ENCODE measurements at regions not wholly inside any gene's neighbourhood (a gene's known extent, or its start where the extent isn't known, plus 50 kb on each side); places are given as distances from the start of the nearest gene placed in this dataset.

DNA sequence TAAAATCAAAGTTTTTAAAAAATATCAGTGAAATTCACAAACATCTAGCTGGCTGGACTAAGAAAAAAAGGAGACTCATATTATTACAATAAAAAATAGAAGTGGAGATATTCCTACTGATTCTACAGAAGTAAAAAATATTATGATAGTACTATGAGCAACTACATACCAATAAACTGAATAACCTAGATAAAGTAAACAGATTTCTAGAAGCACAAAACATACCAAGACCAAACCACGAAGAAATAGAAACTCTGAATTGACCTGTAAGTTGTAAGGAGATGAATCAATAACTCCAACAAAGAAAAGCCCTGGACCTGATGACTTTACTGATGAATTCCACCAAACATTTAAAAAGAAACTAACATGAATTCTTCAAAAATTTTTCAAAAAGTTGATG is 867.3 kb downstream of the PCDH18 start:
- peak; percentile 8 for DNase-seq (ENCODE audit: low read depth)

GRCh38 chr4:136662539-136662938 is 869.8 kb downstream of the PCDH18 start:
- DNase-seq (ENCODE audit: low read depth) = no peak

- DNase-seq (ENCODE audit: low read depth) = no peak
These were observed 878.5 kb downstream of the PCDH18 start for GRCh38 chr4:136653640-136654406.

DNA sequence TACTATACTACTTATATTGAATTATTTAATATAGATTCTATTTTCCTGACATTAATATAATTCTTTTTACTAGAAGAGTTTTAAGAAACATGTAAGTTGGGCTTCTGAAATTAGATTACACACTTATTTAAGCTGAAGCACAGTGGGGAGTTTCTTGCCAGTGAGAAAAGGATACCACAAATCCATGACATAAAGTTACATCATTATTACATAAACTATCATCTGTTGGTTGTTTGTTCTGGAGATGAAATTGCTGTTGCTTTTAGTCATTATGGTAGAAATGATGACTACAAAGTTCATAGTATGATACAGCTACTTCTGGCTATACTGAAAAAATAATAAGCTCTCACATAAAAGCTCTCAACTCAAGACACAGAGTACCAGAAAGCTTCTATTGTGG is 880.4 kb downstream of the PCDH18 start:
- no peak for DNase-seq (ENCODE audit: low read depth)

GRCh38 chr4:136651278-136651667 is 881.0 kb downstream of the PCDH18 start:
- DNase-seq (ENCODE audit: low read depth) = peak; percentile 65

DNA sequence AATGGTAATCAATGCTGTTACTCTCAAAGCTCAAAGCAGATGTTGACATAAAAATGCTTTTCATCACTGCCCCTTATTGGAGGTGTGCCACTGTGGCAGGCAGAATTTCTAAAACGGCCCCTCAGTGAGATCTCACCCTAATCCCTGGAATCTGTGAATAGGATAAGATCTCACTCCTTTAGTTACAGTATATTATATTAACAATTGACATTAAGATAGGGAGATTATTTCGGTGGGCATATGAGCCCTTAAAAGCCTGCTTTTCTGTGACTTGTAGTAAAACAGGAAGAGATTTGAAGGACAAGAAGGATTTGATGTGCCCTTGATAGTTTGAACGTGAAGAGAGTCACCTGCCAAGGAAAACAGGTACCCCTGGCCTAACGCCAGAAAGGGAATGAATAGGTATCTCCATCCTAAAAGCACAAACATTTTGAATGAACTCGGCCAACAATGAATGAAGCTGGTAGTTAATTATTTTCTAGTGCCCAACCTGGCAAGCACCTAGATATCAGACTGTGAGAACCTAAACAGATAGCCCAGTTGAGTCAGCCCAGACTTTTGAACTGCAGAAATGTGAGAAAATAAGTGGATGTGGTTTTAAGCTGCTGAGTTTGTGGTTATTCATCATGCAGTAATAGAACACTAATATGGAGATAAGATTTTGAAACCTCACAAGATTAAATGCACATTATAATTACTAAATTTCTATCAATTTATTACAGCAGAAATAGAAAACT is 881.6 kb downstream of the PCDH18 start:
- peak; percentile 97 for DNase-seq (ENCODE audit: low read depth)

GRCh38 chr4:136644279-136644678 is 888.0 kb downstream of the PCDH18 start:
- DNase-seq (ENCODE audit: low read depth) = no peak

- DNase-seq (ENCODE audit: low read depth) = no peak
These were observed 888.9 kb downstream of the PCDH18 start for GRCh38 chr4:136643416-136643815.

DNA sequence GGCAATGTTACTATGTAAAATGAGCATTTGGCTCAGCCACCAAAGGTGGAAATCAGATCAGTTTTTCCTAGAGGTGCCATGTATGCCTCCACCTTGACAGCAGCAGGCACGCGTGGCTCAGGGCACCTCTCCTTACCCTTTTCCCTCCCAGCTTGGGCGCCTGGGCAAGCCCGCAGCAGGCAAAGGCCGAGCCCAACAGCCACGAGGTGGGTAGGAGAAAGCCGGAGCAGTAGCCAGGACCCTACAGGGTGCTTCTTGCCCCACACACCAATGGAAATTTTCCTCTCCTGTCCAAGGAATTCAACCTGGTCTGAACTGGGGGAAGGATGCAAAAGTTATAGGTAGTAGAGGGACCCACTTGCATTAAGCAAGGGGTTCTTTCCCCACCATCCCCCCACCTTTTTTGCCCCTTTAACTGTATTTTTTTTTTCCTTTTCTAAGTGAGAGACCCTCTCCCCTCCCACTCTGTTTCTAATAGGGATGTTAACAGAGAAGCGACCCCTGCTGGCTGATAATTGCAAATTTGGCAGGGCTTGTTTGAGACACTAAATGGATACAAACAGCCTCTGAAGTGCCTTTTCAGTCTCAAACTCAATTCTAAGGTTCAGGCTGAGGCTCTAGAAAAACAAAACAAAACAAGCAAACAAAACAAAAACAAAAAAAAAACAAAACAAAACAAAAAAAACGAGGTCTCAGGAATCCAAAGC is 895.1 kb downstream of the PCDH18 start:
- peak; percentile 18 for DNase-seq (ENCODE audit: low read depth)

DNA sequence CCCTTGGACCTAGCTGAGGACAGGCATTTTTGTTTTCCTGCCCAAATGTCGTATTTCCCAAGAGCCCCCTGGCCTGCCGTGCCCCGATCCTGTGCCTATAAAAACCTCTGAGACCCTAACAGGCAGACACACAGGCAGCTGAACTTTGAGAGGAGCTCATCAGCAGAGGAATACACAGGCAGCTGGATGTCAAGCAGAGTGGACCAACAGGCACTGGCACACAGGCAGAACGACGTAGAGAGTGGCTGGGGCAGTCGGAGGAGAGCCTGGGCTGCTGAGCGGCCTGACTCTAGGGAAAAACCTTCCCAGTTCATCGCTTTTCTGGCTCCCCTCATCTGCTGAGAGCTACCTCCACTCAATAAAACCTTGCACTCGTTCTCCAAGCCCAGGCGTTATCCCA is 896.1 kb downstream of the PCDH18 start:
- no peak for DNase-seq (ENCODE audit: low read depth)

- DNase-seq (ENCODE audit: low read depth) = no peak
These were observed 898.2 kb downstream of the PCDH18 start for GRCh38 chr4:136634121-136634520.

- DNase-seq (ENCODE audit: low read depth) = no peak
These were observed 932.4 kb downstream of the PCDH18 start for GRCh38 chr4:136599890-136600289.

DNA sequence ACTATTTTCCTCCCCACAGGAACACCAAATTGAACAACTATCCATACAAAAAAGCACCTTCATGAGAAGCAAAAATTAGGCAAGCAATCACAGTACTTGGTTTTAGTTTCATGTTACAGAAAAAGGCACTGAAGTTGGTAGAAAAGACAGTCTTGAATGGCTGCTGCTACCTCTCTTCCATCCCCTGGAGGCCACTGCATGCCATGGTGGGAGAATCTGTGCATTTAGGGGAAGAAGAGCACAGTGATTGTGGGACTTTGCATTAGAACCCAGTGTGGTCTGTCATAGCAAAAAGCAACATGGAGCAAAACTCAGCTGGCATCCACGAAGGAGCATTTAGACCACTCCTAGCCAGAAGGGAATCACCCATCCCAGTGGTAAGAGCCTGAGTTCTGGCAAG is 941.9 kb downstream of the PCDH18 start:
- no peak for DNase-seq (ENCODE audit: low read depth)

DNA sequence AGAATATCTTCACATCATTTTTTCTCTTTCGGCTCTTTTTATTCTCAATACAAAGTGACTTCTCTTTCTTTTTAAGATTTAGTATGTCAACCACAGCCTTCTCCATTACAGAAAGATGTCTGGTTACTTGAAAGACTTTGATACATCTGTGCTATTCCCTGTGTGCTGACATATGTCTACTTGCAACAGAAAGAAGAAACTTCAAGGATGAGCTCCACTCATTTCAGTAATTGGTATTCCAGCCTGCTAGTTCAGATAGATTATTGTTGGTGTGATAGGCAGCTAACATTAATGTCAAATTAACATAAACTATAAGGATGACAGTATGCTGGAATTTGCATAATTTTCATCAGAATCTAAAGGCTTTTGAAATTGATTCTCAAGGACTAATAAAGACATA is 948.7 kb downstream of the PCDH18 start:
- DNase-seq (ENCODE audit: low read depth) = no peak

GRCh38 chr4:136581119-136581518 is 951.2 kb downstream of the PCDH18 start:
- no peak for DNase-seq (ENCODE audit: low read depth)

GRCh38 chr4:136575146-136575545 is 957.1 kb downstream of the PCDH18 start:
- DNase-seq (ENCODE audit: low read depth) = peak; percentile 16

GRCh38 chr4:136573460-136573859 is 958.8 kb downstream of the PCDH18 start:
- DNase-seq (ENCODE audit: low read depth) = no peak

DNA sequence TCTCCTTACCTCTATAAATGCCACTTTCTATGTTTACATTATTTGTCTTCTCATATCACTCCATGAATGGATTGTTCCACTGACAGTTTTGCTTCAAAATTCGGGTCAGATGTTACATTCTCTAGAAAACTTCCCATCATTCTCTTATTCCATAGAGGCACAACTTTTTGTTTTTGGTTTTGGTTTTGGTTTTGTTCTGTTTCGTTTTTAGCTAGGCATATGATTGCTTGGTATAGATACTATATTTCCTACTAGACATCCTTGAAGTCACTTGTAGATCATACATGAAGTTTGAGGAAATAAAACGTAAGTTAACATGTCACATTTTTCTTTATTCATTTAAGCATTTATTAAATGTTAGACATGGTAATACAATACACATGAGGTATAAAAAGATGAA is 961.0 kb downstream of the PCDH18 start:
- DNase-seq (ENCODE audit: low read depth) = no peak

DNA sequence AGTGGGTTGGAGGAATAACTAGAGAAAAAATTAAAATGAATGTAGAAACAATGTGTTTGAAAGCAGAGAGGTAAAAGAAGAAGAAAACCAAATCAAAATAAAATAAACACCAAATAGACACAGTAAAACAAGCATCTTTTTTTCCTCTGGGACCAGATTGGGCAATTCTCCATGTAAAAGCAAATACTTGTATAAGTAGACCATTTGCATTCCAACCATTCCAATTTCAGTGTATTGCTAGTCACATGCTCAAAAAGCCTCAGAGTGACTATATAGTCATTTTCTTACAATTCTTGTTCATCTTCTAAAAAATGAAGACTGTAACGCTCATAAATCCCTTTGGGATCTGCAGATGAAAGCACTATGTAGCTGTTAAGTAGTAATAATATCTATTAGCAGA is 969.5 kb downstream of the PCDH18 start:
- DNase-seq (ENCODE audit: low read depth) = peak; percentile 47

GRCh38 chr4:136558940-136559494 is 973.3 kb downstream of the PCDH18 start:
- no peak for DNase-seq (ENCODE audit: low read depth)

DNA sequence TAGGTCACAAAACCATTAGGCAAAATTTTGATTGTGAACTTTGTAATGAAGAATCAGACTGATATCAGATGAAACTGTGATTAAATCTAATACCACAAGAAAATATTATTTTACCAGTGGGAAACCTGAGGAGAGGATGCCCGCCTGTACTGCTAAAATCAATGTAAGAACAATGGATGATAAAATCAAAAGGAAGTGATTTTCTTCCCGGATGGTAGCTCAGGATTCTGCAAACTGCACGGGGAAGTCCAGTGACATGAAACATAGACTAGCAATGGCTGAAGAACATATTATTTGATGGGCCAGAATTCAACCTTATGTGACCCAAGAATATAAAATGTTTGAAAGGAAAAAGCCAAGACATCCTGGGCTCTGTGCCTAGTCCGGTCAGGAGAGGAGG is 974.9 kb downstream of the PCDH18 start:
- DNase-seq (ENCODE audit: low read depth) = no peak

- DNase-seq (ENCODE audit: low read depth) = no peak
These were observed 978.3 kb downstream of the PCDH18 start for GRCh38 chr4:136554033-136554432.

DNA sequence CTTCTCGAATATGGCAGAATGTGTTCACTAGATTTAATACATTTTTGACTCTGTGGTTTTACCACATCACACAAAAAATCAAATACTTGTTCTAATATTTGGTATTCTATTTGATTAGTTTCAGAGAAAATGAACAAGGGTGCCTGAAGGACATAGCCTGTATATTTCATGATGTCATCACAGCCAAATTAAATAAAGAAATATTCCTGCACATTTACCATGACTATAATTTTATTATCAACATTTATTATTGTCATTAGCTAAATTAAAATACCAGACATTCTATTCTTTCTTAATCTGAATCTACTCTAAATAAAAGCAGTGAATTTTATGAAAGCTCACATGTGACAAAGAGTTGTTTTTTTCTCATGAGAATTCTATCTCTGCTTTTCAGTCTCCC is 980.5 kb downstream of the PCDH18 start:
- DNase-seq (ENCODE audit: low read depth) = no peak

Measured in renal cortical epithelial cell (primary cell).